OCI-LY7 (cell line): ENCODE measurements at regions not wholly inside any gene's neighbourhood (a gene's known extent, or its start where the extent isn't known, plus 50 kb on each side); places are given as distances from the start of the nearest gene placed in this dataset.

Experiments
- EZH2phosphoT487 ChIP-seq: fragments of 200-600 bp; sonication (generic); IDR thresholded peaks from 2 replicates; pipeline ENCODE4 v1.6.1; 2018; ENCODE audit warnings: low read depth, borderline replicate concordance, mild to moderate bottlenecking, mixed run types, antibody characterized with exemption, low read length, moderate library complexity, mixed read lengths
- TF ChIP-seq, protein P1 (sequence below): fragments of 200-600 bp; sonication (generic); conservative IDR thresholded peaks from 2 replicates; pipeline ENCODE4 v1.5.1; 2014; ENCODE audit warnings: mild to moderate bottlenecking, antibody characterized with exemption, low read length, moderate library complexity, mixed read lengths

DNA sequence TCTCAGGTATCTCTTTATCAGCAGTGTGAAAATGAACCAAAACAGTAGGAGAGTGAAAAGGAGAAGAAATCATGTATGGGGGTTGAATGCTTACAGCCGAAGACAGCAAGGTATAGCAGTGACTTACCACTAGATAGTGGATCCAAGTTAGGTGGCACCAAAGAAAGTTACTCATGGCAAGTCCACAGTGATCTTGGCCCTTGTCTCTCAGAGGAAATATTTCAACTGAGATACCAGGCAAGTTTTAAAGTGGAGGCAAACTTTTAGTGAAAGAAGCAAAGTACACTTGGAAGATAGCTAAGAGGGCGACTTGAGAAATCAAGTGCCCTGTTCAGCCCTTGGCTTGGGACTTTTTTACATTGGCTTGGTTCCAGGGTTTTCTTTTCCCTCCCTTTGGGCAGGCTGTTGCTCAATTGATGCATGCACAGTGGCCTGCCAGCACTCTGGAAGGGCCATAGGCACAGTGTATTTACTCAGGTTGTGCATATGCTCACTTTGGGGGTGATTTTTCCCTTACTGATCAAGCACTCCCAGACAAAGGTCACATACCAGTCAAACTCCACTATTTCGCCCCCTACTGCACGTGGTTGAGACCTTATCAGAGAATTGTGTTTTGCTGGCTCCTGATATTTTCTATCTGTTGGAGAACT is 329.5 kb upstream of the KHDRBS2 start:
- TF ChIP-seq, protein P1, sequence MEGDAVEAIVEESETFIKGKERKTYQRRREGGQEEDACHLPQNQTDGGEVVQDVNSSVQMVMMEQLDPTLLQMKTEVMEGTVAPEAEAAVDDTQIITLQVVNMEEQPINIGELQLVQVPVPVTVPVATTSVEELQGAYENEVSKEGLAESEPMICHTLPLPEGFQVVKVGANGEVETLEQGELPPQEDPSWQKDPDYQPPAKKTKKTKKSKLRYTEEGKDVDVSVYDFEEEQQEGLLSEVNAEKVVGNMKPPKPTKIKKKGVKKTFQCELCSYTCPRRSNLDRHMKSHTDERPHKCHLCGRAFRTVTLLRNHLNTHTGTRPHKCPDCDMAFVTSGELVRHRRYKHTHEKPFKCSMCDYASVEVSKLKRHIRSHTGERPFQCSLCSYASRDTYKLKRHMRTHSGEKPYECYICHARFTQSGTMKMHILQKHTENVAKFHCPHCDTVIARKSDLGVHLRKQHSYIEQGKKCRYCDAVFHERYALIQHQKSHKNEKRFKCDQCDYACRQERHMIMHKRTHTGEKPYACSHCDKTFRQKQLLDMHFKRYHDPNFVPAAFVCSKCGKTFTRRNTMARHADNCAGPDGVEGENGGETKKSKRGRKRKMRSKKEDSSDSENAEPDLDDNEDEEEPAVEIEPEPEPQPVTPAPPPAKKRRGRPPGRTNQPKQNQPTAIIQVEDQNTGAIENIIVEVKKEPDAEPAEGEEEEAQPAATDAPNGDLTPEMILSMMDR, result no peak
- no peak for TF ChIP-seq EZH2phosphoT487
